B cell (primary cell): ENCODE measurements at regions not wholly inside any gene's neighbourhood (a gene's known extent, or its start where the extent isn't known, plus 50 kb on each side); places are given as distances from the start of the nearest gene placed in this dataset.

Source experiments
- ATAC-seq: fragments of 200-7000 bp; cut with Tn5 transposase; one replicate; pipeline ENCODE4 v1.10.0; 2021; ENCODE audit warnings: low read depth, mild to moderate bottlenecking, moderate number of reproducible peaks, moderate library complexity
- CTCF ChIA-PET: fragments of 350-600 bp; sonication (Branson Sonifier 250); formaldehyde crosslinking; loops from one replicate; lab custom pipeline; 2021; ENCODE audit warnings: antibody characterized with exemption, inconsistent platforms; lab: Charles Lee
- POLR2A ChIA-PET: fragments of 350-600 bp; sonication (Branson Sonifier 250); formaldehyde crosslinking; loops from one replicate; lab custom pipeline; 2021; ENCODE audit warnings: antibody characterized with exemption; lab: Charles Lee
- DNase-seq: peaks from one replicate; pipeline ENCODE4 v3.0.0; 2013
- H2AFZ ChIP-seq: 2 replicates; pipeline ENCODE4 v1.6.1; 2012; ENCODE audit warnings: mild to moderate bottlenecking, low read depth, low read length; ENCODE audit not compliant: insufficient read depth, poor library complexity, severe bottlenecking
- H3K27ac ChIP-seq, 2 donors: 1 replicate in 1 of 2; 2 replicates in 1 of 2; pipeline ENCODE4 v1.5.1; 2012 to 2013; ENCODE audit warnings: low read length in 2 of 2, mild to moderate bottlenecking in 2 of 2, moderate library complexity in 1 of 2
- H3K27me3 ChIP-seq, 4 experiments: fragments of 200-600 bp in 1 of 4; sonication (generic) in 1 of 4; replicated peaks in 1 of 4; 1 replicate in 2 of 4; 2 replicates in 2 of 4; pipeline versions ENCODE4 v1.6.1 to v1.7.0; 2013 to 2016; ENCODE audit warnings: low read length in 3 of 4, mild to moderate bottlenecking in 2 of 4, mixed read lengths in 1 of 4, moderate library complexity in 1 of 4; ENCODE audit not compliant: insufficient read depth in 4 of 4, control insufficient read depth in 3 of 4; ENCODE audit errors: control extremely low read depth in 1 of 4
- H3K36me3 ChIP-seq, 2 experiments: replicated peaks in 1 of 2; 1 replicate in 1 of 2; 2 replicates in 1 of 2; pipeline versions ENCODE4 v1.6.1 to v1.7.1; 2013; ENCODE audit warnings: low read length in 1 of 2; ENCODE audit not compliant: insufficient read depth in 2 of 2, control insufficient read depth in 1 of 2; ENCODE audit errors: control extremely low read depth in 1 of 2, extremely low read depth in 1 of 2
- H3K4me1 ChIP-seq, 2 donors: fragments of 200-600 bp in 1 of 2; sonication (generic) in 1 of 2; 1 replicate in 1 of 2; 2 replicates in 1 of 2; pipeline versions ENCODE4 v1.5.1 to v1.6.1; 2013 to 2017; ENCODE audit warnings: low read length in 2 of 2; ENCODE audit not compliant: control insufficient read depth in 2 of 2, insufficient read depth in 2 of 2
- H3K4me2 ChIP-seq: replicated peaks from 2 replicates; pipeline ENCODE3; 2012; ENCODE audit warnings: mild to moderate bottlenecking, low read depth, low read length; ENCODE audit not compliant: poor library complexity, severe bottlenecking
- H3K4me3 ChIP-seq, 5 experiments: fragments of 200-600 bp in 1 of 5; sonication (generic) in 1 of 5; 1 replicate in 3 of 5; 2 replicates in 2 of 5; pipeline versions ENCODE4 v1.5.1 to v1.7.0; 2011 to 2016; ENCODE audit warnings: low read length in 4 of 5, mild to moderate bottlenecking in 4 of 5, low read depth in 2 of 5, control low read depth in 1 of 5, moderate library complexity in 1 of 5; ENCODE audit not compliant: insufficient read depth in 1 of 5; ENCODE audit errors: control extremely low read depth in 1 of 5, extremely low read depth in 1 of 5
- H3K79me2 ChIP-seq: fragments of 200-600 bp; sonication (generic); one replicate; pipeline ENCODE4 v1.6.0; 2016; ENCODE audit warnings: low read length; ENCODE audit not compliant: control insufficient read depth, insufficient read depth
- H3K9ac ChIP-seq: fragments of 200-600 bp; sonication (generic); 2 replicates; pipeline ENCODE4 v1.6.1; 2017; ENCODE audit warnings: mild to moderate bottlenecking, low read length, moderate library complexity
- H3K9me3 ChIP-seq, 3 donors: one replicate each; pipeline versions ENCODE4 v1.6.1 to v1.7.1; 2013; ENCODE audit warnings: low read length in 2 of 3; ENCODE audit not compliant: control insufficient read depth in 2 of 3, insufficient read depth in 1 of 3; ENCODE audit errors: control extremely low read depth in 1 of 3
- H4K20me1 ChIP-seq: 2 replicates; pipeline ENCODE4 v1.6.0; 2012; ENCODE audit warnings: mild to moderate bottlenecking, low read length; ENCODE audit not compliant: insufficient read depth, control insufficient read depth, poor library complexity, severe bottlenecking
- H3K27ac Mint-ChIP-seq: one replicate; pipeline ENCODE4 v1.8.0; 2021; ENCODE audit warnings: mixed read lengths
- H3K27me3 Mint-ChIP-seq: one replicate; pipeline ENCODE4 v1.8.0; 2021; ENCODE audit warnings: mixed read lengths
- H3K4me1 Mint-ChIP-seq: one replicate; pipeline ENCODE4 v1.8.0; 2021; ENCODE audit warnings: mixed read lengths
- H3K4me3 Mint-ChIP-seq: one replicate; pipeline ENCODE4 v1.8.0; 2021; ENCODE audit warnings: mixed read lengths
- H3K9me3 Mint-ChIP-seq: one replicate; pipeline ENCODE4 v1.8.0; 2022; ENCODE audit warnings: mixed read lengths; ENCODE audit not compliant: insufficient read depth
- EZH2 ChIP-seq: IDR thresholded peaks from 2 replicates; pipeline ENCODE4 v1.6.1; 2012; ENCODE audit warnings: borderline replicate concordance, low read depth, mild to moderate bottlenecking, moderate library complexity, low read length; ENCODE audit not compliant: insufficient read depth, poor library complexity, severe bottlenecking
- WGBS: methylation state at CpG from one replicate; pipeline ENCODE4 v1.1.5; 2013; ENCODE audit warnings: missing lambda C conversion rate; ENCODE audit not compliant: insufficient coverage; 5-methylcytosine and 5-hydroxymethylcytosine counted together
- intact Hi-C: fragments of 100-400 bp; cut with micrococcal nuclease; formaldehyde crosslinking; loops from one replicate; pipeline ENCODE4 v1.10.0; 2022
- TF ChIP-seq, protein P1 (sequence below): fragments of 200-600 bp; IDR thresholded peaks from one replicate; pipeline ENCODE4 v1.8.0; 2022; ENCODE audit warnings: antibody characterized with exemption, mild to moderate bottlenecking

DNA sequence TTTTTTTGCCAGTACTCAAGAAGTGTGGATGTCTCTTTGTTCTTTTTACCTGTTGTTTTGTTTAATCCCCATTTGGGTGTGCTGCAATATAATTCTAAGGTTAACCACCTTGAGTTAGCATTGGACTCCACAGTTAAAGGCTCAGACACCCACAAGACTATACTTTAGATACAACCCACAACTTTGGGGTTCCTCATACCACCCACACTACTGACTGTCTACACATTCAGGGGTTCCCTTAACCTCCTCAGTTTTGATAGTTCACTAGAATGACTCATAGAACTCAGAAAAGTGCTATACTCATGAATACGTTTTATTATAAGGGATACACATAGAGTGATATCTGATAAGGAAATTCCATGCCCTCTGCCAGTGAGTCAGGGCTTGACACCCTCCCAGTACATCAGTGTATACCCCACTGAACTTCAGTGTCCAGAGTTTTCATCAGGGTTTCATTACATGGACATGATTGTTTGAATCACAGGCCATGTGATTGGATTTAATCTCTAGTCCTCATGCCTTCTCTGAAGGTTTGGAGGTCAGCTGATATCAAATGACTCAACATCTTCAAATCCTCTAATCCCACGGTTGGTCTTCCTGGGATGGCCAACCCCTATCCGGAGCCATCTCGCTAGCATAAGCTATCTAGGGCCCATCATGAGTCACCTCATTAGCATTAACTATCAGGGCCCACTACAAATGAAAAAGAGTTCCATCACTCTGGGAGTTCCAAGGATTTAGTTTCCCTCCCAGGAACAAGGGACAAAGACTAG lies 357.7 kb upstream of the EMCN start:
- H3K27ac ChIP-seq: no peak overlapping the region
- CTCF ChIA-PET: interaction anchor here (0.6 kb wide), 1 partner anchor 24 kb away, joined by 3 read pairs; no protein-coding TSS in a partner anchor

DNA sequence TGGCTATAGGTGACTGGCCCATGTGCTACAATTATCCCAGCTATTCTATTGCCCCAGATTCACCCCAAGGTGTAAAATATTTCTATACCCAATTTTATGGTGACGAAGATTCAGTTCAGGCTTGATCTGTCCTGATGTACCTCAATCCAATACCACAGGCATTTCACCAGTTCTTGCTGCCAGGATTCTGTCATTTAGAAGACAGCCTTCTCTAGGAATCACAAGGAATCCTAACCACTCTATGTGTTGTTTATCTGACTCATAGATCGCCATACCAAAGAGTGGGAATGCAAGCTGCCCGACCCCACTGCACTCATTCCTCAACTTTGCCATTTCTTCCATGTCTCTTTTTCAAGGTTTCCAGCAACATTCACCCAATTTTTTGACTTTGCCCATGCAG lies 355.0 kb upstream of the EMCN start:
- Mint-ChIP-seq H3K27ac (no peak overlapping the region), H3K4me1 (no peaks in the 10 kb centered on the region), H3K9me3 (no peaks in the 10 kb centered on the region), H3K27me3 (no peaks in the 10 kb centered on the region), H3K4me3 (no peak overlapping the region)
- Histone ChIP-seq H3K4me1 (no peaks in the 10 kb centered on the region), H3K79me2 (no peaks in the 10 kb centered on the region), H3K27me3 (peaks cover 0 to 3% (median 0%) of the 10 kb centered on the region in 4 experiments), H2AFZ (no peak overlapping the region), H3K27ac (no peak overlapping the region), H4K20me1 (no peaks in the 10 kb centered on the region), H3K9ac (no peak overlapping the region), H3K4me3 (no peak overlapping the region), H3K36me3 (no peaks in the 10 kb centered on the region), H3K4me2 (no peak overlapping the region), H3K9me3 (peaks cover 0 to 4% (median 1%) of the 10 kb centered on the region in 3 donors)
- ATAC-seq (no peak), DNase-seq (no peak)
- CTCF ChIA-PET: no interaction called here
- intact Hi-C loops: no loop called here
- TF ChIP-seq, protein P1, sequence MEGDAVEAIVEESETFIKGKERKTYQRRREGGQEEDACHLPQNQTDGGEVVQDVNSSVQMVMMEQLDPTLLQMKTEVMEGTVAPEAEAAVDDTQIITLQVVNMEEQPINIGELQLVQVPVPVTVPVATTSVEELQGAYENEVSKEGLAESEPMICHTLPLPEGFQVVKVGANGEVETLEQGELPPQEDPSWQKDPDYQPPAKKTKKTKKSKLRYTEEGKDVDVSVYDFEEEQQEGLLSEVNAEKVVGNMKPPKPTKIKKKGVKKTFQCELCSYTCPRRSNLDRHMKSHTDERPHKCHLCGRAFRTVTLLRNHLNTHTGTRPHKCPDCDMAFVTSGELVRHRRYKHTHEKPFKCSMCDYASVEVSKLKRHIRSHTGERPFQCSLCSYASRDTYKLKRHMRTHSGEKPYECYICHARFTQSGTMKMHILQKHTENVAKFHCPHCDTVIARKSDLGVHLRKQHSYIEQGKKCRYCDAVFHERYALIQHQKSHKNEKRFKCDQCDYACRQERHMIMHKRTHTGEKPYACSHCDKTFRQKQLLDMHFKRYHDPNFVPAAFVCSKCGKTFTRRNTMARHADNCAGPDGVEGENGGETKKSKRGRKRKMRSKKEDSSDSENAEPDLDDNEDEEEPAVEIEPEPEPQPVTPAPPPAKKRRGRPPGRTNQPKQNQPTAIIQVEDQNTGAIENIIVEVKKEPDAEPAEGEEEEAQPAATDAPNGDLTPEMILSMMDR: no peak
- no peak for TF ChIP-seq EZH2
- POLR2A ChIA-PET: no interaction called here
- 89% methylated on average over 3 of the region's 3 CpGs for WGBS

More for the DNA sequence above, 357.7 kb upstream of the EMCN start:
- no peak overlapping the region for H2AFZ ChIP-seq
- H3K9me3 ChIP-seq: peaks cover 0 to 1% (median 0%) of the 10 kb centered on the region in 3 donors
- intact Hi-C loops: no loop called here
- no peaks in the 10 kb centered on the region for H3K27me3 Mint-ChIP-seq
- POLR2A ChIA-PET: no interaction called here
- DNase-seq: no peak
- H3K4me3 ChIP-seq: no peak overlapping the region
- no peak for TF ChIP-seq EZH2
- TF ChIP-seq, protein P1: no peak
- H3K4me1 Mint-ChIP-seq: no peaks in the 10 kb centered on the region
- ATAC-seq: no peak
- no peaks in the 10 kb centered on the region for H3K9me3 Mint-ChIP-seq
- 100% methylated on average over 3 of the region's 4 CpGs for WGBS
- H3K4me1 ChIP-seq: no peaks in the 10 kb centered on the region
- no peak overlapping the region for H3K9ac ChIP-seq
- no peak overlapping the region for H3K27ac Mint-ChIP-seq
- no peaks in the 10 kb centered on the region for H3K27me3 ChIP-seq
- H4K20me1 ChIP-seq: no peaks in the 10 kb centered on the region
- no peak overlapping the region for H3K4me2 ChIP-seq
- no peaks in the 10 kb centered on the region for H3K36me3 ChIP-seq
- H3K4me3 Mint-ChIP-seq: no peak overlapping the region
- no peaks in the 10 kb centered on the region for H3K79me2 ChIP-seq
